Adrenal gland (tissue), 5 donors: ENCODE measurements at regions not wholly inside any gene's neighbourhood (a gene's known extent, or its start where the extent isn't known, plus 50 kb on each side); places are given as distances from the start of the nearest gene placed in this dataset.

Experiments used
- POLR2A ChIP-seq, 2 donors: fragments of 450-650 bp; IDR thresholded peaks; one replicate each; pipeline ENCODE4 v1.6.1; 2017; ENCODE audit warnings: antibody characterized with exemption in 2 of 2, mild to moderate bottlenecking in 2 of 2, moderate library complexity in 1 of 2
- TF ChIP-seq, protein P1 (sequence below), 6 experiments: fragments of 450-650 bp in 4 of 6; fragments of 200-600 bp in 2 of 6; sonication (generic) in 1 of 6; IDR thresholded peaks; 1 replicate in 5 of 6; 2 replicates in 1 of 6; pipeline versions ENCODE4 v1.5.1 to v1.8.0; 2016 to 2021; ENCODE audit warnings: antibody characterized with exemption in 6 of 6, mild to moderate bottlenecking in 2 of 6, moderate library complexity in 1 of 6
- donor health status: DM: no; HTN: no; CAD: no.

GRCh38 chr15:53133255-53133850 lies 343.2 kb upstream of the ONECUT1 start:
- no peak for TF ChIP-seq POLR2A (IDR thresholded peaks at IDR 0.05)
- TF ChIP-seq, protein P1, sequence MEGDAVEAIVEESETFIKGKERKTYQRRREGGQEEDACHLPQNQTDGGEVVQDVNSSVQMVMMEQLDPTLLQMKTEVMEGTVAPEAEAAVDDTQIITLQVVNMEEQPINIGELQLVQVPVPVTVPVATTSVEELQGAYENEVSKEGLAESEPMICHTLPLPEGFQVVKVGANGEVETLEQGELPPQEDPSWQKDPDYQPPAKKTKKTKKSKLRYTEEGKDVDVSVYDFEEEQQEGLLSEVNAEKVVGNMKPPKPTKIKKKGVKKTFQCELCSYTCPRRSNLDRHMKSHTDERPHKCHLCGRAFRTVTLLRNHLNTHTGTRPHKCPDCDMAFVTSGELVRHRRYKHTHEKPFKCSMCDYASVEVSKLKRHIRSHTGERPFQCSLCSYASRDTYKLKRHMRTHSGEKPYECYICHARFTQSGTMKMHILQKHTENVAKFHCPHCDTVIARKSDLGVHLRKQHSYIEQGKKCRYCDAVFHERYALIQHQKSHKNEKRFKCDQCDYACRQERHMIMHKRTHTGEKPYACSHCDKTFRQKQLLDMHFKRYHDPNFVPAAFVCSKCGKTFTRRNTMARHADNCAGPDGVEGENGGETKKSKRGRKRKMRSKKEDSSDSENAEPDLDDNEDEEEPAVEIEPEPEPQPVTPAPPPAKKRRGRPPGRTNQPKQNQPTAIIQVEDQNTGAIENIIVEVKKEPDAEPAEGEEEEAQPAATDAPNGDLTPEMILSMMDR (IDR thresholded peaks at IDR 0.05): no peak
